GM21529 (cell line): ENCODE measurements at regions not wholly inside any gene's neighbourhood (a gene's known extent, or its start where the extent isn't known, plus 50 kb on each side); places are given as distances from the start of the nearest gene placed in this dataset.
"Not testable (repeated sequence)": the region's sequence is repeated elsewhere in the genome, so short reads cannot be mapped to it uniquely, and the experiment has no call there.

Experiments used
- ATAC-seq: cut with Tn5 transposase; IDR thresholded peaks from one replicate; pipeline ENCODE4 v1.9.1; 2021; ENCODE audit not compliant: unreplicated experiment

GRCh38 chr10:23934023-23934422 lies 274.9 kb upstream of the KIAA1217 start:
- not testable (repeated sequence) for ATAC-seq

GRCh38 chr10:23945845-23946244 lies 263.1 kb upstream of the KIAA1217 start:
- no peak for ATAC-seq

GRCh38 chr10:23951841-23952240 lies 257.1 kb upstream of the KIAA1217 start:
- no peak for ATAC-seq

GRCh38 chr10:23955456-23956225 lies 253.3 kb upstream of the KIAA1217 start:
- ATAC-seq: no peak

GRCh38 chr10:23965123-23965522 lies 243.8 kb upstream of the KIAA1217 start:
- no peak for ATAC-seq

GRCh38 chr10:23965880-23966279 lies 243.1 kb upstream of the KIAA1217 start:
- no peak for ATAC-seq

- no peak for ATAC-seq
Measured at GRCh38 chr10:23966504-23967051, 242.4 kb upstream of the KIAA1217 start.

GRCh38 chr10:23968301-23968700 lies 240.6 kb upstream of the KIAA1217 start:
- no peak for ATAC-seq

- ATAC-seq: no peak
Measured at GRCh38 chr10:23974746-23975272, 234.1 kb upstream of the KIAA1217 start.

GRCh38 chr10:23975431-23975830 lies 233.5 kb upstream of the KIAA1217 start:
- ATAC-seq: no peak

- ATAC-seq: no peak
Measured at GRCh38 chr10:23976275-23976674, 232.7 kb upstream of the KIAA1217 start.

GRCh38 chr10:23978317-23978716 lies 230.6 kb upstream of the KIAA1217 start:
- ATAC-seq: no peak

- no peak for ATAC-seq
Measured at GRCh38 chr10:23980094-23980493, 228.8 kb upstream of the KIAA1217 start.

- ATAC-seq: no peak
Measured at GRCh38 chr10:23981520-23982309, 227.2 kb upstream of the KIAA1217 start.

GRCh38 chr10:23984405-23984804 lies 224.5 kb upstream of the KIAA1217 start:
- ATAC-seq: not testable (repeated sequence)

- no peak for ATAC-seq
Measured at GRCh38 chr10:23988006-23988405, 220.9 kb upstream of the KIAA1217 start.

GRCh38 chr10:23994459-23995046 lies 214.4 kb upstream of the KIAA1217 start:
- peak; percentile 80 for ATAC-seq

GRCh38 chr10:23999445-23999844 lies 209.5 kb upstream of the KIAA1217 start:
- no peak for ATAC-seq

- ATAC-seq: no peak
Measured at GRCh38 chr10:24000271-24000813, 208.6 kb upstream of the KIAA1217 start.

- ATAC-seq: no peak
Measured at GRCh38 chr10:24006741-24007140, 202.2 kb upstream of the KIAA1217 start.

- no peak for ATAC-seq
Measured at GRCh38 chr10:24007359-24007758, 201.6 kb upstream of the KIAA1217 start.
